IPS DF 6.9 (cell line): ENCODE measurements at regions not wholly inside any gene's neighbourhood (a gene's known extent, or its start where the extent isn't known, plus 50 kb on each side); places are given as distances from the start of the nearest gene placed in this dataset.
"Not testable (repeated sequence)": the region's sequence is repeated elsewhere in the genome, so short reads cannot be mapped to it uniquely, and the experiment has no call there.

Experiments
- DNase-seq: peaks from one replicate; pipeline ENCODE4 v3.0.0-alpha.2; 2013; ENCODE audit warnings: low read depth, low spot score
- H3K27ac ChIP-seq: one replicate; pipeline ENCODE4 v1.5.1; 2013; ENCODE audit warnings: low read length, control low read depth
- H3K27me3 ChIP-seq: 2 replicates; pipeline ENCODE4 v1.6.1; 2013; ENCODE audit warnings: mild to moderate bottlenecking, low read length; ENCODE audit not compliant: control insufficient read depth, insufficient read depth
- H3K36me3 ChIP-seq: 2 replicates; pipeline ENCODE4 v1.6.1; 2013; ENCODE audit warnings: low read length; ENCODE audit not compliant: control insufficient read depth, insufficient read depth
- H3K4me1 ChIP-seq: 2 replicates; pipeline ENCODE4 v1.6.1; 2013; ENCODE audit warnings: low read length; ENCODE audit not compliant: control insufficient read depth, insufficient read depth
- H3K4me3 ChIP-seq: 2 replicates; pipeline ENCODE4 v1.5.1; 2013; ENCODE audit warnings: mild to moderate bottlenecking, low read length
- H3K9me3 ChIP-seq: 2 replicates; pipeline ENCODE4 v1.6.1; 2013; ENCODE audit warnings: low read length, inconsistent platforms; ENCODE audit not compliant: control insufficient read depth, insufficient read depth
- WGBS: extraction: QIAGEN DNeasy Blood & Tissue Kit; methylation state at CpG from one replicate; pipeline ENCODE4 v1.1.7; 2013; ENCODE audit warnings: mixed read lengths, missing lambda C conversion rate; ENCODE audit not compliant: insufficient read length, insufficient coverage; 5-methylcytosine and 5-hydroxymethylcytosine counted together

DNA sequence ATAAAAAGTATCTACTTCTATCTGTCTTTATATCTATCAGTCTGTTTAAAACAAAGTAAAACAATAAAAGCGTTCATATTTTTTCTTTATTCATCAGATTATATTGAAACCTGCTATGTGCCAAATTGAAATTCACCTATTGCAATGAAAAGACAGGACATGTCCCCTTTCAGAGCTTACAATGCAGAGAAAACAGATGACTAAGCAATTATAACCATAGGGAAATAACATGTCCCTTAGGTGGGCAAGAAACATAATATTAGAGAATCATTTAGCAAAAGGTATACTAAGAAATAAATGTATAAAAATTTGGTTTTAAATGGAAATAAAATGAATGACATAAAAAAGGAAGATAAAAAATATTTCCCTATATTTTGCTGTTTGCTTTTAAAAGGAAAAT, 1421.3 kb downstream of the FSCB start:
- WGBS = no CpG with 5 or more reads among the region's 1 CpG
- H3K9me3 ChIP-seq = no peaks in the 10 kb centered on the region
- H3K4me1 ChIP-seq = no peaks in the 10 kb centered on the region
- H3K27me3 ChIP-seq = no peaks in the 10 kb centered on the region
- no peak overlapping the region for H3K4me3 ChIP-seq
- H3K27ac ChIP-seq = no peak overlapping the region
- DNase-seq = no peak
- H3K36me3 ChIP-seq = no peaks in the 10 kb centered on the region

- H3K36me3 ChIP-seq, H3K9me3 ChIP-seq, DNase-seq, H3K27ac ChIP-seq, H3K27me3 ChIP-seq, H3K4me3 ChIP-seq, H3K4me1 ChIP-seq: not testable (repeated sequence)
- no CpG with 5 or more reads among the region's 3 CpGs for WGBS
Measured at GRCh38 chr14:43067372-43067771, 1439.7 kb downstream of the FSCB start.

DNA sequence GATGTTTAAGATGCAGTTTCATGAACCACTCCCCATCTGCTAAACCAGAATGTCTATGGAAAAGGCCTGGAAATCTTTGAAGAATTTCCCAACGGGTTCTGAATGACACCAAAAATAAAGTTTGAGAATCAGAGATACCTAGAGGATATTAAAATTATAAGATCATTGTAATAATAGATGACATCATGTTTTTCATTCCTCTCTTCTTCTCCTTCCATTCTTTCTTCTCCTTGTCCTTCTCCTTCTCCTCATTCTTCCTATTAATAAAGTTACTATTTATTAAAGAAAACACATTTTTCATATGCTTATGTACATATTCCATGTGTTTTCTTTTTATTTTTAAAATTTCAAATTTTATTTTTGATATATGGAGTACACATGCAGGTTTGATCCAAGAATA, 1449.4 kb downstream of the LRFN5 start:
- H3K36me3 ChIP-seq = no peaks in the 10 kb centered on the region
- H3K27ac ChIP-seq = no peak overlapping the region
- WGBS = no CpG with 5 or more reads among the region's 1 CpG
- no peaks in the 10 kb centered on the region for H3K27me3 ChIP-seq
- H3K4me1 ChIP-seq = no peaks in the 10 kb centered on the region
- no peak for DNase-seq
- no peak overlapping the region for H3K4me3 ChIP-seq
- H3K9me3 ChIP-seq = no peaks in the 10 kb centered on the region

GRCh38 chr14:43052897-43053296, 1446.2 kb downstream of the LRFN5 start:
- WGBS = no CpG with 5 or more reads among the region's 1 CpG
- DNase-seq = no peak
- H3K9me3 ChIP-seq = no peaks in the 10 kb centered on the region
- no peak overlapping the region for H3K27ac ChIP-seq
- no peak overlapping the region for H3K4me3 ChIP-seq
- H3K27me3 ChIP-seq = no peaks in the 10 kb centered on the region
- no peaks in the 10 kb centered on the region for H3K36me3 ChIP-seq
- H3K4me1 ChIP-seq = no peaks in the 10 kb centered on the region

DNA sequence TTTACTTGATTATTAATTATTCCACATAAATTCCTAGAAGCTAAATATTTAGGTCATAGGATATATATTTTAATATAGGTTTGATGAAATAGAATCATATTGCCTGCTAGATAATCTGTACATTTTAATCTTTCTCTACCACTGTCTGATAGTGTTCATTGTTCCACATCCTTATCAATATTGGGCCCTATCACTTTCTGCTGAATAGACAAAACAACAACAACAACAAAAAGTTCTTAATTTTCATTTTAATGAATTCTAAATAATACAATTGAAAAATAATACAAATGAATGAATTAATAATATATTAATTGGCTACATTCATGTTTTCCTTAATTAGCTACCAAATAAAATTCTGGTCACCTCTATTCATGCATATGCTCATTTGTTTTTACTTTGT, 1437.2 kb downstream of the LRFN5 start:
- no peaks in the 10 kb centered on the region for H3K9me3 ChIP-seq

DNA sequence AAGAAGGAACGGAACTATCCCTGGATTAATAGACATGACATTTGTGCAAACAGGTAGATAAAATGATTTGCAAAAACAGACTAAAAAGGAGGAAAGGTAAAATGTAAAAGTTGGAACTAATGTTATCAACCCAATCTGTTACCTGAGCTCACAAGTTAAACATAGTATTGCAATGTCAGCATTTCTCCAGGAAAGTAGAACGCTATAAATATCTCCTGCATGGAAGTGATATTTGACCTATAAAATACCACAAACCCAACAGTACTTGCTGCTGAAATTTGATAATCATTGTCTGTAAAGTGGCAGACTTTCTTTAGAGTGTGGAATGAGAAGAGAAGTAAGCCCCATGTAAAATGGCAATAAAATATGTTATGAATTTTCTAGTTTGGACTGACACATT, 1435.7 kb downstream of the LRFN5 start:
- Histone ChIP-seq H3K27me3 (no peaks in the 10 kb centered on the region), H3K36me3 (no peaks in the 10 kb centered on the region), H3K27ac (no peak overlapping the region), H3K9me3 (no peaks in the 10 kb centered on the region), H3K4me3 (no peak overlapping the region), H3K4me1 (no peaks in the 10 kb centered on the region)
- no peak for DNase-seq
- WGBS = no CpG with 5 or more reads among the region's 2 CpGs

More for the DNA sequence above, 1437.2 kb downstream of the LRFN5 start:
- Histone ChIP-seq H3K4me3 (no peak overlapping the region), H3K4me1 (no peaks in the 10 kb centered on the region), H3K36me3 (no peaks in the 10 kb centered on the region), H3K27me3 (no peaks in the 10 kb centered on the region), H3K27ac (no peak overlapping the region)
- no peak for DNase-seq

GRCh38 chr14:43041976-43042375, 1435.3 kb downstream of the LRFN5 start:
- Histone ChIP-seq H3K27me3 (no peaks in the 10 kb centered on the region), H3K36me3 (no peaks in the 10 kb centered on the region), H3K4me1 (no peaks in the 10 kb centered on the region), H3K4me3 (no peak overlapping the region), H3K9me3 (no peaks in the 10 kb centered on the region), H3K27ac (no peak overlapping the region)
- DNase-seq = no peak
- WGBS = no CpG with 5 or more reads among the region's 3 CpGs

DNA sequence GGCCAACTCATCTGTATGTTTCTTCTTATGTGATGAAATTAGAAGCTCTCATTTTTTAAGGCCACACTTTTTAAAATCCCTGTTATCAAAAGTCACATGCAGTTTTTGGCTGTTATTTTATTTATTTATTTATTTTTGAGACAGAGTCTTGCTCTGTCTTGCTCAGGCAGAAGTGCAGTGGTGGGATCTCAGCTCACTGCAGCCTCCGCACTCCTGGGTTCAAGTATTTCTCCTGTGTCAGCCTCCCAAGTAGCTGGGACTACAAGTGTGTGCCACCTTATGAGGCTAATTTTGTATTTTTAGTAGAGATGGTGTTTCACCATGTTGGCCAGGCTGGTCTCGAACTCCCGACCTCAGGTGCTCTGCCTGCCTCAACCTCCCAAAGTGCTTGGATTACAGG, 1434.5 kb downstream of the LRFN5 start:
- H3K27me3 ChIP-seq = no peaks in the 10 kb centered on the region
- no peaks in the 10 kb centered on the region for H3K9me3 ChIP-seq
- H3K4me1 ChIP-seq = no peaks in the 10 kb centered on the region
- DNase-seq = no peak
- WGBS = no CpG with 5 or more reads among the region's 3 CpGs
- H3K36me3 ChIP-seq = no peaks in the 10 kb centered on the region
- H3K27ac ChIP-seq = no peak overlapping the region
- no peak overlapping the region for H3K4me3 ChIP-seq

DNA sequence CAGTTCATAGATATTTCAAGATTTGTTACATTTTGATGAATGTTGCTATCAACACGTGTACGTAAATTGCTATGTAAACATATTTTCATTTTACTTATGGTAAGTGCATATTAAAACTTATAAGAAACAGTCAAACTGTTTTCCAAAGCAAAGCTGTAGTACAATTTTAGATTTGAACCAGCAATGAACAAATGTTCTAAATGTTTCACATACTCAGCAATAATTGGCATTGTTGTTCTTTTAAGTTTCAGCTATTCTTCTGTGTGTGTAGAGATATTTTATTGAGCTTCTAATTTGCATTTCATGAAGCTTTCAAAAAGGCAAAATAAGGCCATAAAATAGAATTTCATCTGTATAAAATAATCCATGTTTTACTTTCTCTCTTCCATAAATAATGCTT, 1433.2 kb downstream of the LRFN5 start:
- no peaks in the 10 kb centered on the region for H3K36me3 ChIP-seq
- no peak for DNase-seq
- no peaks in the 10 kb centered on the region for H3K9me3 ChIP-seq
- no peaks in the 10 kb centered on the region for H3K27me3 ChIP-seq
- H3K27ac ChIP-seq = no peak overlapping the region
- no peak overlapping the region for H3K4me3 ChIP-seq
- WGBS = no CpG with 5 or more reads among the region's 2 CpGs
- no peaks in the 10 kb centered on the region for H3K4me1 ChIP-seq

GRCh38 chr14:43031598-43031997, 1424.9 kb downstream of the LRFN5 start:
- no peak for DNase-seq
- H3K27me3 ChIP-seq = no peaks in the 10 kb centered on the region
- no peaks in the 10 kb centered on the region for H3K4me1 ChIP-seq
- H3K4me3 ChIP-seq = no peak overlapping the region
- no peaks in the 10 kb centered on the region for H3K36me3 ChIP-seq
- H3K27ac ChIP-seq = no peak overlapping the region
- no peaks in the 10 kb centered on the region for H3K9me3 ChIP-seq

GRCh38 chr14:43022094-43022800, 1415.6 kb downstream of the LRFN5 start:
- H3K4me3 ChIP-seq = no peak overlapping the region
- WGBS = 100% methylated on average over 1 of the region's 1 CpG
- DNase-seq = no peak
- no peaks in the 10 kb centered on the region for H3K36me3 ChIP-seq
- H3K9me3 ChIP-seq = no peaks in the 10 kb centered on the region
- H3K27ac ChIP-seq = no peak overlapping the region
- no peaks in the 10 kb centered on the region for H3K4me1 ChIP-seq
- H3K27me3 ChIP-seq = no peaks in the 10 kb centered on the region
